Stomach (tissue), 4 donors: ENCODE measurements at regions not wholly inside any gene's neighbourhood (a gene's known extent, or its start where the extent isn't known, plus 50 kb on each side); places are given as distances from the start of the nearest gene placed in this dataset.

Experiments used
- CTCF ChIP-seq, 7 experiments: fragments of 450-650 bp in 4 of 7; fragments of 200-600 bp in 3 of 7; sonication (generic) in 3 of 7; IDR thresholded peaks; one replicate each; pipeline ENCODE4 v1.5.1; 2016 to 2019; ENCODE audit warnings: antibody characterized with exemption in 7 of 7, control low read depth in 2 of 7, mild to moderate bottlenecking in 1 of 7
- EP300 ChIP-seq: sonication (generic); formaldehyde crosslinking; IDR thresholded peaks from one replicate; pipeline ENCODE4 v1.6.1; 2017; ENCODE audit warnings: antibody characterized with exemption
- POLR2A ChIP-seq, 4 donors: fragments of 450-650 bp; IDR thresholded peaks; one replicate each; pipeline ENCODE4 v1.6.1; 2016; ENCODE audit warnings: antibody characterized with exemption in 4 of 4, control low read depth in 2 of 4, mild to moderate bottlenecking in 1 of 4, moderate library complexity in 1 of 4
- POLR2AphosphoS5 ChIP-seq, 3 donors: sonication (generic); formaldehyde crosslinking; IDR thresholded peaks; one replicate each; pipeline ENCODE4 v1.6.1; 2016; ENCODE audit warnings: antibody characterized with exemption in 3 of 3

- TF ChIP-seq POLR2A (IDR thresholded peaks at IDR 0.05) (no peak), CTCF (IDR thresholded peaks at IDR 0.05) (no peak), POLR2AphosphoS5 (IDR thresholded peaks at IDR 0.05) (no peak), EP300 (no peak)
Measured at GRCh38 chr15:97861529-97862260, 98.8 kb upstream of the ARRDC4 start.
